PC-3 (cell line): ENCODE measurements at regions not wholly inside any gene's neighbourhood (a gene's known extent, or its start where the extent isn't known, plus 50 kb on each side); places are given as distances from the start of the nearest gene placed in this dataset.

Source experiments
- ATAC-seq: fragments of 200-7000 bp; cut with Tn5 transposase; 2 replicates; pipeline ENCODE4 v1.9.1; 2020; ENCODE audit warnings: mild to moderate bottlenecking, moderate library complexity
- BruUV-seq: library from RNA; stranded (reverse); fragments of 400-500 nt; replicated peaks from 2 replicates; lab custom pipeline; 2021; lab: Mats Ljungman, UMichigan
- CTCF ChIA-PET: fragments of 300-600 bp; sonication (Branson Sonifier 250); formaldehyde crosslinking; loops from one replicate; lab custom pipeline; 2022; ENCODE audit warnings: antibody characterized with exemption; lab: Charles Lee
- POLR2A ChIA-PET: fragments of 300-600 bp; sonication (Branson Sonifier 250); formaldehyde crosslinking; loops from one replicate; lab custom pipeline; 2022; ENCODE audit warnings: antibody characterized with exemption; ENCODE audit not compliant: unreplicated experiment; lab: Charles Lee
- DNase-seq: peaks from one replicate; pipeline ENCODE4 v3.0.0-alpha.2; 2015
- H2AFZ ChIP-seq: fragments of 300-600 bp; sonication (generic); 2 replicates; pipeline ENCODE4 v1.6.0; 2016; ENCODE audit warnings: antibody characterized with exemption, low read length
- H3F3A ChIP-seq: fragments of 300-600 bp; sonication (generic); one replicate; pipeline ENCODE4 v1.6.0; 2017; ENCODE audit warnings: antibody characterized with exemption, low read length, control low read depth, mild to moderate bottlenecking; ENCODE audit not compliant: unreplicated experiment
- H3K27ac ChIP-seq: fragments of 300-600 bp; sonication (generic); 2 replicates; pipeline ENCODE4 v1.5.1; 2016; ENCODE audit warnings: mild to moderate bottlenecking, low read length
- H3K27me3 ChIP-seq: fragments of 300-600 bp; sonication (generic); 2 replicates; pipeline ENCODE4 v1.6.1; 2016; ENCODE audit warnings: low read length, mixed read lengths
- H3K36me3 ChIP-seq: fragments of 300-600 bp; sonication (generic); 2 replicates; pipeline ENCODE4 v1.6.1; 2016; ENCODE audit warnings: low read depth, mixed run types, low read length, mixed read lengths
- H3K4me1 ChIP-seq: fragments of 300-600 bp; sonication (generic); 2 replicates; pipeline ENCODE4 v1.5.1; 2016; ENCODE audit warnings: low read length; ENCODE audit not compliant: insufficient read depth
- H3K4me2 ChIP-seq: fragments of 300-600 bp; sonication (generic); 2 replicates; pipeline ENCODE4 v1.6.0; 2016; ENCODE audit warnings: low read length
- H3K4me3 ChIP-seq: fragments of 300-600 bp; sonication (generic); 2 replicates; pipeline ENCODE4 v1.5.1; 2016; ENCODE audit warnings: mild to moderate bottlenecking, low read length, mixed read lengths
- H3K79me2 ChIP-seq: fragments of 300-600 bp; sonication (generic); 2 replicates; pipeline ENCODE4 v1.6.1; 2017; ENCODE audit warnings: low read length, mixed read lengths
- H3K9ac ChIP-seq: fragments of 300-600 bp; sonication (generic); 2 replicates; pipeline ENCODE4 v1.6.0; 2016; ENCODE audit warnings: mild to moderate bottlenecking, low read length
- H3K9me2 ChIP-seq: fragments of 300-600 bp; sonication (generic); replicated peaks from 2 replicates; pipeline ENCODE4 v1.6.1; 2016; ENCODE audit warnings: mixed run types, low read length, mixed read lengths
- H3K9me3 ChIP-seq: fragments of 300-600 bp; sonication (generic); 2 replicates; pipeline ENCODE4 v1.6.1; 2016; ENCODE audit warnings: low read length, mixed read lengths
- H4K20me1 ChIP-seq: fragments of 300-600 bp; sonication (generic); 2 replicates; pipeline ENCODE4 v1.6.1; 2016; ENCODE audit warnings: low read length, mixed read lengths
- EZH2 ChIP-seq: fragments of 300-600 bp; sonication (generic); IDR thresholded peaks from one replicate; pipeline ENCODE4 v1.6.1; 2017; ENCODE audit warnings: antibody characterized with exemption, mild to moderate bottlenecking, low read length; ENCODE audit not compliant: unreplicated experiment
- EZH2phosphoT487 ChIP-seq: fragments of 300-600 bp; sonication (generic); IDR thresholded peaks from 2 replicates; pipeline ENCODE4 v1.6.1; 2018; ENCODE audit warnings: mild to moderate bottlenecking, antibody characterized with exemption, low read length, borderline replicate concordance
- intact Hi-C: fragments of 100-400 bp; cut with micrococcal nuclease; formaldehyde crosslinking; loops from 2 replicates; pipeline ENCODE4 v1.9.0; 2023
- TF ChIP-seq, protein P1 (sequence below): fragments of 300-600 bp; sonication (generic); conservative IDR thresholded peaks from 2 replicates; pipeline ENCODE4 v1.5.1; 2017; ENCODE audit warnings: antibody characterized with exemption, low read depth, mild to moderate bottlenecking, low read length

DNA sequence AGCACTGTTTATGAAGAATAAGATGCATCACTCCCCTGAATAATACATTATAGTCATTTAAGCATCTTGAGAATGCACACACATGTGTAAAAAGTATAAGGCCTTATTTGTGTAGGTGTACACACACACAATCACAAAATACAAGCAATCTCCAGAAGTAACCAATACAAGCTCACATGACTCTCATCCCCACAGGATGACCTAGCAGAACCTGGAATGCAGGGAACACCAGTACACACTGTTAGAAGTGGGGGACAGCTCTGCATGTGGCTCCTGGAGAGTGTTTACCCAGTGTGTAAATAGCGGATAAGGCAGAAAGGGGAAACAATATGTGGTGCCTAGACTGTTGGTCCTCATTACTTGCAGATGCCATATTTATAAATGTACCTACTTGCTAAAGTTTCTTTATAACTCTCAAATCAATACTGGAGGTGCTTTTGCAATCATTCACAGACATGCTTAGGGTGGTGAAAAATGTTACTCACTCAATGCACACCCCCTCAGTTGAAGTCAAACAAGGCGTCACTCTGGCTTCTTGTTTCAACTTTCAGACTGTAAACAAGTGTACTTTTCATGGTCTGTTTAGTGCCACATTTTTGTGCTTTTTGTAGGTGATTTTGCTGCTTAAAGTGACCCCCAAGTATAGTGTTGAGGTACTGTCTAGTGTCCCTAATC lies 73.1 kb downstream of the MAGEB17 start:
- DNase-seq, result no peak
- ATAC-seq, result no peak
- BruUV-seq, result no TSS peak
- Histone ChIP-seq H4K20me1 (no peaks in the 10 kb centered on the region), H3K4me2 (no peak overlapping the region), H3K4me1 (peaks cover 21% of the 10 kb centered on the region), H3K4me3 (no peak overlapping the region), H3K36me3 (no peaks in the 10 kb centered on the region), H3K79me2 (no peaks in the 10 kb centered on the region), H3K9me2 (no peaks in the 10 kb centered on the region), H3K27ac (0 out of 2 replicates have a peak overlapping the region, but pooled peaks have one; percentile 67), H3K9me3 (no peaks in the 10 kb centered on the region), H3K27me3 (no peaks in the 10 kb centered on the region), H3F3A (no peaks in the 10 kb centered on the region), H3K9ac (no peak overlapping the region), H2AFZ (no peak overlapping the region)
- TF ChIP-seq, protein P1, sequence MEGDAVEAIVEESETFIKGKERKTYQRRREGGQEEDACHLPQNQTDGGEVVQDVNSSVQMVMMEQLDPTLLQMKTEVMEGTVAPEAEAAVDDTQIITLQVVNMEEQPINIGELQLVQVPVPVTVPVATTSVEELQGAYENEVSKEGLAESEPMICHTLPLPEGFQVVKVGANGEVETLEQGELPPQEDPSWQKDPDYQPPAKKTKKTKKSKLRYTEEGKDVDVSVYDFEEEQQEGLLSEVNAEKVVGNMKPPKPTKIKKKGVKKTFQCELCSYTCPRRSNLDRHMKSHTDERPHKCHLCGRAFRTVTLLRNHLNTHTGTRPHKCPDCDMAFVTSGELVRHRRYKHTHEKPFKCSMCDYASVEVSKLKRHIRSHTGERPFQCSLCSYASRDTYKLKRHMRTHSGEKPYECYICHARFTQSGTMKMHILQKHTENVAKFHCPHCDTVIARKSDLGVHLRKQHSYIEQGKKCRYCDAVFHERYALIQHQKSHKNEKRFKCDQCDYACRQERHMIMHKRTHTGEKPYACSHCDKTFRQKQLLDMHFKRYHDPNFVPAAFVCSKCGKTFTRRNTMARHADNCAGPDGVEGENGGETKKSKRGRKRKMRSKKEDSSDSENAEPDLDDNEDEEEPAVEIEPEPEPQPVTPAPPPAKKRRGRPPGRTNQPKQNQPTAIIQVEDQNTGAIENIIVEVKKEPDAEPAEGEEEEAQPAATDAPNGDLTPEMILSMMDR, result no peak
- TF ChIP-seq EZH2 (no peak), EZH2phosphoT487 (no peak)
- ChIA-PET CTCF (no interaction called here), POLR2A (no interaction called here)
- intact Hi-C loops, result no loop called here

DNA sequence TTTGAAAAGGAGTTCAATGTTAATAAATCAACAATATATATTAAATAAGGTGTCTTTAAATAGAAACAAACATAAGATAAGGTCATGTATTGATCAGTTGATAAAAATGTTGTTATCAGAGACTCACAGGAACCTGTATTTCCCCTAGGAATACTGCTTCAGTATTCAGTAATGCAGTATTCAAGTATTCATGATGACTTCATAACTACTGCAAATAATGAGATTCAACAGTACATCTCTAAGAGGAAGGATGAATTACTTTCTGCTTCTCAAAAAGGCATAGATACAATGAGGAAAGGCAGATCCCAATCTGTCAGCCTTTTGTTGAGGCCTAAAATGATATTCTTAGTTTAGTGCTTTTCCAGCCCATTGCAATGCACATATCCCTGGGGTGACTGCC lies 73.7 kb downstream of the MAGEB17 start:
- Histone ChIP-seq H3K9ac (no peak overlapping the region), H3F3A (no peaks in the 10 kb centered on the region), H2AFZ (no peak overlapping the region), H3K36me3 (no peaks in the 10 kb centered on the region), H3K79me2 (no peaks in the 10 kb centered on the region), H3K9me2 (no peaks in the 10 kb centered on the region), H4K20me1 (no peaks in the 10 kb centered on the region), H3K4me1 (peaks cover 21% of the 10 kb centered on the region), H3K27me3 (no peaks in the 10 kb centered on the region), H3K4me2 (no peak overlapping the region), H3K9me3 (no peaks in the 10 kb centered on the region), H3K27ac (no peak overlapping the region), H3K4me3 (no peak overlapping the region)
- intact Hi-C loops, result no loop called here
- ATAC-seq, result no peak
- CTCF ChIA-PET, result no interaction called here
- no TSS peak for BruUV-seq
- no peak for DNase-seq
- POLR2A ChIA-PET, result no interaction called here
- TF ChIP-seq EZH2phosphoT487 (no peak), EZH2 (no peak)
- TF ChIP-seq, protein P1, result no peak

DNA sequence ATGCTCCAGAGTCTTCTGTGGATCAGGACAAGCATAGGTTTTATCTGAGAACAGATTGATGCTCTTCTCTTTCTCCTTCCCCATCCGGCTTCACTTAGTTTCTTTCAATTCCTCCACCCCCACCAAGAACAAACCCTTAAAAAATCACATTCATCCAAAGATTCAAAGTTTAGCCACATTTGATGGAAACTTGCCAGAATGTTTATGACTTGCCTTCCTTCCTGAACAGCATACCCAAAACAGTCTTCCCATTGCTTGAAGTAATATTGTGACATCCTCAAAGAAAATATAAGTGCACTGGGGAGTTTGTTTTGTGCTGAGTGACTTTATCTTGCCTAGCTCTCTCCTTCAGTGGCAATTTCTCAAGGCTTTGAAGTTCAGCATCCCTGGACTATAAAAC lies 83.0 kb downstream of the MAGEB17 start:
- H4K20me1 ChIP-seq, result no peaks in the 10 kb centered on the region
- DNase-seq (no peak), ATAC-seq (no peak)
- no peaks in the 10 kb centered on the region for H3K27me3 ChIP-seq
- H3K27ac ChIP-seq, result no peak overlapping the region
- no peak overlapping the region for H2AFZ ChIP-seq
- H3K4me2 ChIP-seq, result no peak overlapping the region
- H3K9me3 ChIP-seq, result no peaks in the 10 kb centered on the region
- no peaks in the 10 kb centered on the region for H3K79me2 ChIP-seq
- intact Hi-C loops, result no loop called here
- CTCF ChIA-PET, result no interaction called here
- H3K4me1 ChIP-seq, result no peaks in the 10 kb centered on the region
- no peaks in the 10 kb centered on the region for H3F3A ChIP-seq
- H3K4me3 ChIP-seq, result no peak overlapping the region
- no peaks in the 10 kb centered on the region for H3K9me2 ChIP-seq
- TF ChIP-seq EZH2phosphoT487, result no peak
- TF ChIP-seq, protein P1, result no peak
- no peak for TF ChIP-seq EZH2
- BruUV-seq, result no TSS peak
- H3K36me3 ChIP-seq, result no peaks in the 10 kb centered on the region
- POLR2A ChIA-PET, result no interaction called here
- no peak overlapping the region for H3K9ac ChIP-seq
